ENCODE measurements at regions not wholly inside any gene's neighbourhood (a gene's known extent, or its start where the extent isn't known, plus 50 kb on each side); places are given as distances from the start of the nearest gene placed in this dataset.
"Not testable (repeated sequence)": the region's sequence is repeated elsewhere in the genome, so short reads cannot be mapped to it uniquely, and the experiment has no call there.

DNA sequence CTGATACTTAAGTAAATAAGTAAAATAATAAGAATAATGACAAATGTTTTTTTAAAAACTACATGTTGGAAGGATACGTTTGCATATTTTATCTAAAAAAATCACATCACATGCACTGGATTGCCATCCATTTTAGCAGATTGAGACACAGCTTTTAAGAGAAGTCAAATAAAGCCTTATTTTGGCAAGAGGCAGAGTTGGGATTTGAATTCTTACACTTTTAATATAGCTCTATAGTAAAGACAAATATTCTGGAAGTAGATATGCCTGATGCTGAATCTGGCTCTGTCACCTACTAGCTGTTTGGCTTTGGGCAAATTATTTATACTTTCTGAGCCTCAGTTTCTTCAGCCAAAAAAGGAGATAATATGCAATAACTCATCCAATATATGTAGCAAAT lies 386.4 kb downstream of the ETV1 start:
- Mint-ChIP-seq H3K36me3 (no peaks in the 10 kb centered on the region), H3K9me3 (peaks cover 0 to 18% (median 4%) of the 10 kb centered on the region in 9 donors), H3K4me3 (no peak overlapping the region), H3K27ac (no peak overlapping the region), H3K4me1 (no peaks in the 10 kb centered on the region), H3K27me3 (no peaks in the 10 kb centered on the region)
- DNase-seq, result no peak
- no peak for ATAC-seq
- POLR2A ChIA-PET, result no interaction called here

DNA sequence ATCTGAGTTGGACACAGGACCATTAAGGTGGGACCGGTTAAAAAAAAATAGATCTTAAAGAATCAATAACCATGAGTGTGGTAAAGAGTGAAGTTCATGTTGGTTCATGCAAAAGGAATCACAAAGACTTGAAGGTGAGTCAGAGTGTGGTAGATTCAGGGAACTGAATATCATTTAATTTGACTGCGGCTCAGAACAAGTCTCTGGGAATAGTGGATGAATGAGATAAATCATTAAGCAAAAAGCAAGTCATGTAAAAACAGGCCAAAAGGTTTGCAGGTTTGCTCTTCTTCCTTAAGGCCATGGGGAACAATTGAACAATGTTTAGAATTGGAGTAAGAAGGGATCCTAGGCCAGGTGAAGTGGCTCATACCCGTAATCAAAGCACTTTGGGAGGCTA lies 385.8 kb downstream of the ETV1 start:
- Mint-ChIP-seq H3K36me3 (no peaks in the 10 kb centered on the region), H3K4me1 (no peaks in the 10 kb centered on the region), H3K9me3 (peaks cover 0 to 20% (median 6%) of the 10 kb centered on the region in 9 donors), H3K27me3 (no peaks in the 10 kb centered on the region), H3K27ac (no peak overlapping the region), H3K4me3 (no peak overlapping the region)
- DNase-seq (no peak), ATAC-seq (no peak)
- POLR2A ChIA-PET, result no interaction called here

GRCh38 chr7:13604178-13604577 lies 385.3 kb downstream of the ETV1 start:
- Mint-ChIP-seq H3K36me3 (no peaks in the 10 kb centered on the region), H3K27ac (no peak overlapping the region), H3K9me3 (peaks cover 0 to 20% (median 6%) of the 10 kb centered on the region in 9 donors), H3K4me3 (no peak overlapping the region), H3K4me1 (no peaks in the 10 kb centered on the region), H3K27me3 (no peaks in the 10 kb centered on the region)
- POLR2A ChIA-PET, result no interaction called here
- ATAC-seq, result no peak
- no peak for DNase-seq

DNA sequence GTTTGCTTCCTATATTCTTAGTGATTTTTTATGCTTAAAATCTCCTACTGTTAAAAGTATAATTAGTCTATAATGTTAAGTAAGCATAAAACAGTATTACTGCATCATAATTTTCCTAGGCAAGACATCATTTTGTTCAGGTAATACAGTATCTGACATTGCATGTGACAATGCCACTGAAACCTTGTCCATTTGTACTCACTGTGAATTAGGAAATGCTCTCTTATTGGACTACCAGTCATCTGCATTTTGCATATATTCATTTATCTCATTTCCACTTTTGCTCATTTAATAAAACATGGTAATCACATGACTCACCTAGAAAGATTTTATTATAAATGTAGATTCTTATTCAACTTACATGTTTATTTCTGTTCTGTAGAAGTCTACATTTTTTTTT lies 379.1 kb downstream of the ETV1 start:
- DNase-seq (no peak), ATAC-seq (no peak)
- Mint-ChIP-seq H3K9me3 (peaks cover 0 to 18% (median 6%) of the 10 kb centered on the region in 9 donors), H3K27ac (no peak overlapping the region), H3K4me3 (no peak overlapping the region), H3K4me1 (no peaks in the 10 kb centered on the region), H3K36me3 (no peaks in the 10 kb centered on the region), H3K27me3 (no peaks in the 10 kb centered on the region)
- POLR2A ChIA-PET, result no interaction called here

DNA sequence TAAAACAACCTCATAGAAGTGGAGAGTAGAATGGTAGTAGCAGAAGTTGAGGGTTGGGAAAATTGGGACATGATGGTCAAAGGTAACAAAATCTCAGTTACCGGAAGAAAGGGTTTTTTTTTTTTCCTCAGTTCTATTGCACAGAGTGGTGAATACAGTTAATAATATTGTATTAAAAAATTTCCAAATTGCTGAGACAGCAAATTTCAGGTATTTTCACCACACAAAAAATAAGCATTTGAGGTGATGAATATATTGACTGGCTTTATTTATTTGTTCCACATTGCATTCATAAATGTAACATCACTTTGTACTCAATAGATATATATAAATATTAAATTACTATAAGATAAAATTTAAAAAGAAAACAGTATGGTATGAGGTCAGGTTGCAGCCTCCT lies 373.8 kb downstream of the ETV1 start:
- H3K9me3 Mint-ChIP-seq, result peaks cover 0 to 5% (median 2%) of the 10 kb centered on the region in 9 donors
- H3K27ac Mint-ChIP-seq, result no peak overlapping the region
- no peak for DNase-seq
- ATAC-seq, result no peak
- H3K4me3 Mint-ChIP-seq, result no peak overlapping the region
- no peaks in the 10 kb centered on the region for H3K36me3 Mint-ChIP-seq
- H3K4me1 Mint-ChIP-seq, result no peaks in the 10 kb centered on the region
- H3K27me3 Mint-ChIP-seq, result no peaks in the 10 kb centered on the region
- POLR2A ChIA-PET, result no interaction called here

GRCh38 chr7:13627455-13627854 lies 362.0 kb downstream of the ETV1 start:
- ATAC-seq (no peak), DNase-seq (no peak)
- Mint-ChIP-seq H3K4me3 (no peak overlapping the region), H3K36me3 (no peaks in the 10 kb centered on the region), H3K4me1 (no peaks in the 10 kb centered on the region), H3K27ac (no peak overlapping the region), H3K27me3 (no peaks in the 10 kb centered on the region), H3K9me3 (peaks cover 0 to 5% (median 0%) of the 10 kb centered on the region in 9 donors)
- POLR2A ChIA-PET, result no interaction called here

DNA sequence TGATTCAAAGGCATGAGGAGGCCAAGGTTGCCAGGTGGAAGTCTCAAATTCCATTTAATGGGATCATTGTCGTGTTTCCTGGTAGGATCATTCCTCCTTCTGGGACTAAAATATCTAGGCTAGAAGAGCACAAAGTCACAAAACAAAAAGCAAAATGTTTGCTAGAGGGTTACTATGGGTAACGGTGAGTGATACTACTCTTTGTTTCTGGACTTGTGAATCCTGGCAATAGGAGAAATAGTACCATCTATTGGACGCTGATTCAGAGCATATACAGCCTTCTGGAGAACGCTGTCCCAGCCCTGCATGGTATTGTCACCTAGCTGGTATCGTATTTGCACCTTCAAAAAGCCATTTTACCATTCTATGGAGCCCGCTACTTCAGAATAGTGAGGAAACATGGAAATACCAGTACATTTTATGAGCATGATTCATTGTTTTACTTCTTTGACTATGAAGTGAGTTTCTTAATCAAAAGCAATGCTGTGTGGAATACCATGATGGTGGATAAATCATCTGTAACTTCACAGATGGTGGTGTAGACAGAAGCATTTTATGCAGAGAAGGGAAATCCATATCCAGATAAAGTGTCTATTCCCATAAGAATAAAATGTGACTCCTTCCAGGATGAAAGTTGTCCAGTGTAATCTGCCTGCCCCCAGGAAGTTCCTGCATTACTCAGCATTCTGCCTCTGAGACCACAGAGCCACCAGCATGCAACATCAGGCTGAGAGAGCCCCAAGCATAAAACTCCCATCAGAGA lies 361.0 kb downstream of the ETV1 start:
- POLR2A ChIA-PET, result no interaction called here
- no peak for DNase-seq
- no peaks in the 10 kb centered on the region for H3K4me1 Mint-ChIP-seq
- H3K36me3 Mint-ChIP-seq, result no peaks in the 10 kb centered on the region
- no peak overlapping the region for H3K4me3 Mint-ChIP-seq
- H3K9me3 Mint-ChIP-seq, result peaks cover 0 to 3% (median 0%) of the 10 kb centered on the region in 9 donors
- ATAC-seq, result no peak
- H3K27me3 Mint-ChIP-seq, result no peaks in the 10 kb centered on the region
- H3K27ac Mint-ChIP-seq, result no peak overlapping the region

- H3K36me3 Mint-ChIP-seq, H3K27ac Mint-ChIP-seq, POLR2A ChIA-PET, ATAC-seq, H3K4me1 Mint-ChIP-seq, H3K4me3 Mint-ChIP-seq, H3K9me3 Mint-ChIP-seq, H3K27me3 Mint-ChIP-seq, DNase-seq: not testable (repeated sequence)
Observed at GRCh38 chr7:13631207-13632049, 358.0 kb downstream of the ETV1 start.

- Mint-ChIP-seq H3K4me1 (no peaks in the 10 kb centered on the region), H3K27me3 (no peaks in the 10 kb centered on the region), H3K9me3 (peaks cover 0 to 9% (median 2%) of the 10 kb centered on the region in 9 donors), H3K27ac (no peak overlapping the region), H3K4me3 (no peak overlapping the region), H3K36me3 (no peaks in the 10 kb centered on the region)
- POLR2A ChIA-PET, result no interaction called here
- DNase-seq, result no peak
- ATAC-seq, result no peak
Observed at GRCh38 chr7:13633857-13634256, 355.6 kb downstream of the ETV1 start.

- no peaks in the 10 kb centered on the region for H3K27me3 Mint-ChIP-seq
- POLR2A ChIA-PET, result no interaction called here
- H3K9me3 Mint-ChIP-seq, result peaks cover 0 to 9% (median 0%) of the 10 kb centered on the region in 9 donors
- no peaks in the 10 kb centered on the region for H3K4me1 Mint-ChIP-seq
- ATAC-seq (no peak), DNase-seq (no peak)
- H3K27ac Mint-ChIP-seq, result no peak overlapping the region
- H3K4me3 Mint-ChIP-seq, result no peak overlapping the region
- no peaks in the 10 kb centered on the region for H3K36me3 Mint-ChIP-seq
Observed at GRCh38 chr7:13639396-13639795, 350.1 kb downstream of the ETV1 start.

DNA sequence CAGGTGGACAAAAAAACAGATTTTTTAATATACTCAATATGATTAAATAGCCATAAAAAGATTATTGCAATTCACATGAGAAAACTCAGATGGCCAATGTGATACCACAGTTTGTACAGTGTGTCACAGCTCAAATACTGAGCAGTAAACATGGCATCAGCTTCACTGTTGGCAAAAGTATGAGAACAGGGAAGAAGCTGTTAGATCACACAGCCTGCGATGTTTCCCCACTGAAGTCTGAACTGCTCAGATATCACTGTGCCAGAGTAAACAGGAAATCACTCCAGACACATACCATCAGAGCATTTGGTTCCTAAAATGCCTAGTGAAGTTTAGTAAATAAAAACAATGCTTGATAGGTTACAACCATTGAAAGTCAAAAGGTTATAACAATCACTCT lies 347.8 kb downstream of the ETV1 start:
- Mint-ChIP-seq H3K9me3 (peaks cover 0 to 4% (median 0%) of the 10 kb centered on the region in 9 donors), H3K27ac (no peak overlapping the region)
- ATAC-seq, result no peak

DNA sequence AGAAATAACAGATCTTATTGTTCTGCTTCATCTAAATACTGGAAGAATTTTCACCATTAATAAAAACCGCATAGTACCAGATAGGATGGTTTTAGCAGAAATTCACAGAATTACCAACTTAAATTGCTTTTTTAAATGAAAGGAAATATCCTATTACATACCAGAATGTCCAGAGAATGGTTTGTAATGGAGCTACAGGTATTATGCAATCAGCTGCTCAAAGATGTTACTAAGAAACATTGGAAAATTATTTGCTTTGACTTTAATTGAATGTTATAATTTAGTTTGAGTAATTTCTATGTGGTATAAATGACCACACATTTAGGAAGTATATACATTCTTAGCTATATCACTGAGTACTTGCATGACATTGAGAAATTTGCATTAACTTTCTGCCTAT lies 338.3 kb downstream of the ETV1 start:
- H3K4me1 Mint-ChIP-seq, result no peaks in the 10 kb centered on the region
- H3K4me3 Mint-ChIP-seq, result no peak overlapping the region
- H3K27ac Mint-ChIP-seq, result no peak overlapping the region
- H3K36me3 Mint-ChIP-seq, result no peaks in the 10 kb centered on the region
- POLR2A ChIA-PET, result no interaction called here
- peaks cover 0 to 8% (median 0%) of the 10 kb centered on the region in 9 donors for H3K9me3 Mint-ChIP-seq
- no peaks in the 10 kb centered on the region for H3K27me3 Mint-ChIP-seq
- ATAC-seq (no peak), DNase-seq (no peak)

More for the DNA sequence above, 347.8 kb downstream of the ETV1 start:
- Mint-ChIP-seq H3K36me3 (no peaks in the 10 kb centered on the region), H3K4me3 (no peak overlapping the region), H3K27me3 (no peaks in the 10 kb centered on the region), H3K4me1 (no peaks in the 10 kb centered on the region)
- no peak for DNase-seq
- POLR2A ChIA-PET, result no interaction called here

DNA sequence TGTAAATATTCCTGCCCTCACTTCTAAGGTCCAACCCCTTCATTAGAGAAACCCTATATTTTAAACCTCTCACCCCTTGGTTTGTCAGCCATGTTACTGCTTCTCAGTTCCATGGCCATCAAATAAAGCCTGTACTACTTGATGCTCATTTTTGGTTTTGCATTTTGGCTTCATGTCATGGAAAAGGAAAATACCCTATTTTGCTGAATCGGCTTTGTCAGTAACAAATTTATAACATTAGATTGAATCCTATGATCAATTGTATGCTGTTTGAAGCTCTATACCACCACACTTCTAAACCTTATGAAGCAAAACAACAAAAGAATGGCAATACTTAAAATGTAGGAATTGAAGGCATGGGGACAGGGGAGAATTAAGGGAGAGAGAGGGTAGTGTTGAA lies 333.1 kb downstream of the ETV1 start:
- peaks cover 0 to 2% (median 0%) of the 10 kb centered on the region in 3 donors for H3K36me3 Mint-ChIP-seq
- H3K27me3 Mint-ChIP-seq, result no peaks in the 10 kb centered on the region
- H3K27ac Mint-ChIP-seq, result peak overlapping the region in 1 of 10 donors; percentile 19
- H3K9me3 Mint-ChIP-seq, result peaks cover 3 to 24% (median 14%) of the 10 kb centered on the region in 9 donors
- POLR2A ChIA-PET, result no interaction called here
- no peaks in the 10 kb centered on the region for H3K4me1 Mint-ChIP-seq
- DNase-seq (no peak), ATAC-seq (no peak)
- H3K4me3 Mint-ChIP-seq, result no peak overlapping the region
